Dermis microvascular lymphatic vessel endothelial cell (primary cell): ENCODE measurements at regions not wholly inside any gene's neighbourhood (a gene's known extent, or its start where the extent isn't known, plus 50 kb on each side); places are given as distances from the start of the nearest gene placed in this dataset.
"Not testable (repeated sequence)": the region's sequence is repeated elsewhere in the genome, so short reads cannot be mapped to it uniquely, and the experiment has no call there.

ENCODE experiments used
- DNase-seq, 2 donors: peaks; one replicate each; pipeline versions ENCODE4 v3.0.0 to v3.0.0-alpha.2; 2010; ENCODE audit warnings: low read depth in 2 of 2

GRCh38 chr20:47990507-47991150 lies 205.3 kb upstream of the SULF2 start:
- DNase-seq: no peak

GRCh38 chr20:47989957-47990356 lies 204.7 kb upstream of the SULF2 start:
- no peak for DNase-seq

DNA sequence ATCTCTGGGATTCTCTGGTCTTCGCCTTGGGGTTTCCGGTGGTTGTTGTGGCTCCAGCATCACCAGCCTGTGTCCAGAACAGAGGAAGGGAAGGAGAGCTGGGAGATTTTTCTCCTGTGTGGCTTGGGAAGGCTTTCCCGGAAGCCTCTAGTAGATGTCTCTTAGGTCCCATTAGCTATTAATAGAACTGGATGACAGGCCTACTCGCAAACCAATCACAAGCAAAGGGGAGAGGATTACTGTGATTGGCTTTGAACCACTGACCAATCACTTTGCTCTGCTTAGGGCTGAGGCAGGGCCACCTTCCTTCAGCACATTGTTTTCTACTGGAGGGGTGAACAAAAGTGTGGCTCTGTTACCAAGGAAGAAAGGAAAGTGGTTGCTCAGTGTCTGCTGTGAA lies 203.4 kb upstream of the SULF2 start:
- DNase-seq: no peak

GRCh38 chr20:47985092-47985850 lies 200.0 kb upstream of the SULF2 start:
- DNase-seq: peak in 1 of 2 donors; percentile 59

- no peak for DNase-seq
Measured at GRCh38 chr20:47984437-47984836, 199.2 kb upstream of the SULF2 start.

DNA sequence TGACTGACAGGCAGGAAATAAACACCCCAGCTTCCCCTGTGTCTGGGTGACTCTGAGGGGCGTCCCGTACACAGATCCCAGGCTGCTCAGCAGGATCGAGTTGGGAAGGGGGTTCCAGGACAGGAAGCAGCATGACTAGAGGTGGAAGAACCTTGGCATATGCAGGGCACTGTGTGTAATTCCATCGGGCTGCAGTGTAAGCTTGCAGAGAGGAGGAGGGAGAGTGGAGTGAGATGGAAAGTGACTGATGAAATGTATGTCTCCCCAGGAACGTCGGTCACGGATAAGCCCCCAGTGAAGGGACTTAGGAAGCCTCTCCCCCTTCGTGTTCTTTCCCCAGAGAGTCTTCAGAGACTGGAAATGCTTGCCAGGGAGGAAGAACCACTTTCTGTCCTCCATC lies 198.4 kb upstream of the SULF2 start:
- not testable (repeated sequence) for DNase-seq

DNA sequence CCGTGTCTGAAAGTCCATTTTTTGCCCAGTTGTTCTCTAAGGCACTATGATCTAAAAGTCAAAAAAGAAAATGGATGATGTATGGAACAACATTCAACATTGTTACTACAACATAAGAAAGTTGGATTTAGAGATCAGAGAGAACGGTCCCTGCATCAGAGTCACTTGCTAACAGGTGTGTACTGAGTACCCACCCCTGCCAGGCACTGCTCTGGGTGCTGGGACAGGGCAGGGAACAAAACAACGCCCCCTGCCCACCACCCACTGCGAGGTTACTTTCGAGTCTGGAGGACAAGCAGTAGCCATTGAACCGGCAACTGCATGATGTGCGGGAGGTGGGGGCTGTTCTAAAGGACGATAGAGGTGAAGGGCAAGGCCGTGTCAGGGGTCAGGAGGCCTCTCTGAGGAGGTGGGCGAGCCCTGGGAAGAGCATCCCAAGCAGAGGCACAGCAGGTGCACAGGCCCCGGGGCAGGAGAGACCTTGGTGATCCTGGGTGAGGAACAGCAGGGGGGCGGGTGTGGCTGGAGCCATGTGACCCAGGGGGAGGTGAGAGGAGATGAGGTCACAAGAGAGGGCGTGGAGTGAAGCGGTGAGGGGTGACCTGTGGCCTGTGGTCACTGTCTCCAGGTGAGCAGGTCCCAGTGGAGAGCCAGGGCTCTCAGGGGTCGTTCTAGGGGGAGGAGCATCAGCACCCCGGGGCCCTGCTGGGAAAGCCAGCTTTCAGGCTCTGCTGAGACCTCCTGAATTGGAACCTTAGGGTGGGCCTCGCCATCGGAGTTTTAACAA lies 197.5 kb upstream of the SULF2 start:
- DNase-seq: no peak

GRCh38 chr20:47981222-47981621 lies 195.9 kb upstream of the SULF2 start:
- peak; percentile 39 to 85 for DNase-seq

- peak; percentile 70 to 97 for DNase-seq
Measured at GRCh38 chr20:47980336-47981177, 195.3 kb upstream of the SULF2 start.

- DNase-seq: not testable (repeated sequence)
Measured at GRCh38 chr20:47979361-47980095, 194.2 kb upstream of the SULF2 start.

DNA sequence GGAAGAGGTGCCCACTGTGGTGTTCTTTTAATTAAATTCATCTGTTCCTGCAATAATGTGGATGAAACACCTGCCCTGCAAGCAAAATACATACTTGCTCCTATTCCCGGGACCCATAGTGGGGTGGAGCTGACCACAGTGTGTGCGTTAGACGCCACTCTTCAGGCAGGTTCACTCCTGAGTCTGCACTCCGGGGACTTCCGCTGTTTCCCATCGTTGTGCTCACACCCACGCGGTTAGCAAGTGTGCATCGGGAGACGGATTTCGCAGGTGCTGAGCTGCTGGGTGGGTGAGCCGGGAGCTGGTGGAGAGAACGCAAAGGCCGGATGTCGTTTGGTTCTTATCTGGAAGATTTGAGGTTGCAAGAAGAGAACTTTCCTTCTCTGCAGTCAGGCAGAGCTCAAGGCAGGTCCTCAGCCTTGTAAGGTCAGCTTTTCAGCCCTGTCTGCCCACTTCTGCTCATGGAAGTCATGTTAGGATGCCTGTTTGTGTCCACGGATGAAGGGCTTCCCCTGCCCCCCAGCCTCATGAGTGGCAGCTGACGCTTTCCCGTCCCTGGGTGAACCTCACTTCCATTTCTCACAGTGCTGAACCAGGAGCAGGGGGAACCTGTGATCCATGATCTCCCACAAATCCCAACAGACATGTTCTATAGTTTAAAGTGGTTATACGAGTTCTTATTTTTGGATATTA lies 193.3 kb upstream of the SULF2 start:
- not testable (repeated sequence) for DNase-seq

DNA sequence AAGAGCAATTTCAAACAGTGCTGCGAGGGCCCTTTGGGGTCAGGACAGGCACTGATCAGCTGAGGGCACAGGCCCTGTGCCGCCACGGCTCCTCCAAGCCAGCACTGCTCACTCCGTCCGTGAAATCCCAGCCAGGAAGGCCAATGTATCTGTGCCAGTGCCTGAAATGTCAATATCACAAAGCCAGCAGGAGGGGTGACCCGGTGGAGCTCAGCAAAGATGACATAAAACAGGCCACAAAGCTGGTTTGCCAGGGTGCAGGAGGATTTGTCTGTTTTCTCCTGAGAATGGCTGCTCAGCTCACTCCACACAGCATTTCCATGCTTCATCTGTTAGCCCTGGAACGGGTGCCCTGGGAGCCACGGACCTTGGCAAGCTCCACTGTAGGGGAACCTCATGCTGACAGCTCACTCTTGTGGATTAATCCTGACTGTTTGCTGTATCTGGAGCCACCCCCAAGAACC lies 192.5 kb upstream of the SULF2 start:
- not testable (repeated sequence) for DNase-seq

GRCh38 chr20:47977017-47977788 lies 191.9 kb upstream of the SULF2 start:
- not testable (repeated sequence) for DNase-seq

- no peak for DNase-seq
Measured at GRCh38 chr20:47974234-47974878, 189.1 kb upstream of the SULF2 start.

GRCh38 chr20:47973519-47974233 lies 188.4 kb upstream of the SULF2 start:
- peak; percentile 52 to 85 for DNase-seq

DNA sequence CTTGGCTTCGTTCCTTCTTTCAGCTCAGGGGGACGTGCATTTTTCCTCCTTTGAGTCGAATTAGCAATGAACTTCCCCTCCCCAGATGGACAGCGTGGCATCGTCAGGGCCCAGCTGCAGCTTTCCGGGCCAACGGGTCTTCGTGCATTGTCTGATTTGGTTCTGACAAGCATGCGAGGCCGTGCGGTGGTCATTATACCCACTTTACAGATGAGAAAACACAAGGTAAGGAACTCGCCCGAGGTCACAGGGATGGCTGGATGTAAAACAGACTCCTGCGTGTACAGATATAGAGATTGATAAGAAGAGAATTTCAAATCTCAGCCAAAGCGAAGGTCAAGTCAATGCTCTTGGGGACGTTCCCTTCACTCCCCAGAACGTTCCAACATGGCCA lies 187.6 kb upstream of the SULF2 start:
- DNase-seq: no peak

DNA sequence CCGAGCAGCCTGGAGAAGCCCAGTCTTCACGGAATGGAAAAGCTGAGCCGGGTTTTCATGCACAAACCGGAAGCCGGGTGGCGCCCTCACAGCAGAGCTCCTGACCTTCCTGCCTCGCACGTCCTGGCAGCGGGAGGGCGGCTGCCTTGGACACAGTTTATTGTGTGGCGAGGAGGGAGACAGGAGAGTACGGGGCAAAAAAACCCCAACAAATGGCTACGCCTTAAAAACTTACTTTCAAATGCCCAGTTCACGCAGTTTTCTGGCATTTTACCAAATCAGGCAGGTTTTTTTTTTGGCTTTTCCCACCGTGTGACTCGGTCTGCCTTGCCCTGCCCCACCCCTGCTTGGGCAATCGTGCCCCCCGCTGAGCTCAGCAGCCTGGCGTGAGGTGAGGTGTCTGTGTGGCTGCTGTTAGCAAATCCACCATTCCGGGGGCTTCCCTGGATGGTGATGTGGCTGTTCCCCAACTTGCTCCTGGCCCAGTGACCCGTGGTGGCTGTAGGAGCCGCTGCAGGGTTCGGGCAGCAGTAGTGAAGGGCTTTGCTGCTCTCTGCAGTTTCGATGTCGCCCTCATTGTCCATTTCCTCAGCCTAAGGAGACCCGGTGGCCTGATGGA lies 187.1 kb upstream of the SULF2 start:
- peak; percentile 73 to 75 for DNase-seq
